ENCODE measurements at regions not wholly inside any gene's neighbourhood (a gene's known extent, or its start where the extent isn't known, plus 50 kb on each side); places are given as distances from the start of the nearest gene placed in this dataset.

GRCh38 chr20:52098186-52098585 lies 93.4 kb downstream of the ZFP64 start:
- H3K9me3 Mint-ChIP-seq: peaks cover 0 to 1% (median 0%) of the 10 kb centered on the region in 11 donors
- H3K4me3 ChIP-seq (ENCODE audit: low read length): no peak overlapping the region
- no peak for DNase-seq
- no peaks in the 10 kb centered on the region for H3K9me3 ChIP-seq (ENCODE audit: control insufficient read depth in 2 of 3, low read length in 3 of 3)
- ATAC-seq: no peak
- ChIA-PET CTCF (no interaction called here), POLR2A (no interaction called here)
- no peaks in the 10 kb centered on the region for H3K36me3 ChIP-seq (ENCODE audit: control insufficient read depth in 2 of 3, insufficient read depth in 3 of 3, low read length in 3 of 3)
- H3K27me3 Mint-ChIP-seq: peaks cover 0 to 19% (median 5%) of the 10 kb centered on the region in 5 donors
- H3K36me3 Mint-ChIP-seq: peaks cover 0 to 28% (median 8%) of the 10 kb centered on the region in 5 donors
- no peak overlapping the region for H3K27ac Mint-ChIP-seq
- no peak overlapping the region for H3K27ac ChIP-seq (ENCODE audit: low read depth, low read length)
- no peaks in the 10 kb centered on the region for H3K4me1 ChIP-seq (ENCODE audit: control insufficient read depth in 2 of 2, insufficient read depth in 2 of 2, low read length in 2 of 2)
- no peak overlapping the region for H3K4me3 Mint-ChIP-seq
- intact Hi-C loops (cut with micrococcal nuclease): no loop called here
- H3K4me1 Mint-ChIP-seq: peaks cover under 1 to 6% (median 5%) of the 10 kb centered on the region in 7 donors
- H3K27me3 ChIP-seq (ENCODE audit: control insufficient read depth in 2 of 2, insufficient read depth in 2 of 2, low read length in 2 of 2): no peaks in the 10 kb centered on the region

GRCh38 chr20:52096117-52096516 lies 95.5 kb downstream of the ZFP64 start:
- Histone ChIP-seq H3K4me3 (ENCODE audit: low read length) (no peak overlapping the region), H3K4me1 (ENCODE audit: control insufficient read depth in 2 of 2, insufficient read depth in 2 of 2, low read length in 2 of 2) (no peaks in the 10 kb centered on the region), H3K9me3 (ENCODE audit: control insufficient read depth in 2 of 3, low read length in 3 of 3) (no peaks in the 10 kb centered on the region), H3K27me3 (ENCODE audit: control insufficient read depth in 2 of 2, insufficient read depth in 2 of 2, low read length in 2 of 2) (no peaks in the 10 kb centered on the region), H3K36me3 (ENCODE audit: control insufficient read depth in 2 of 3, insufficient read depth in 3 of 3, low read length in 3 of 3) (no peaks in the 10 kb centered on the region), H3K27ac (ENCODE audit: low read depth, low read length) (no peak overlapping the region)
- POLR2A ChIA-PET: no interaction called here
- Mint-ChIP-seq H3K4me1 (no peaks in the 10 kb centered on the region), H3K27me3 (peaks cover 0 to 7% (median 0%) of the 10 kb centered on the region in 5 donors), H3K9me3 (no peaks in the 10 kb centered on the region), H3K36me3 (peaks cover 0 to 28% (median 8%) of the 10 kb centered on the region in 5 donors), H3K27ac (no peak overlapping the region), H3K4me3 (no peak overlapping the region)
- CTCF ChIA-PET: no interaction called here
- no peak for DNase-seq
- no peak for ATAC-seq
- intact Hi-C loops (cut with micrococcal nuclease): no loop called here

DNA sequence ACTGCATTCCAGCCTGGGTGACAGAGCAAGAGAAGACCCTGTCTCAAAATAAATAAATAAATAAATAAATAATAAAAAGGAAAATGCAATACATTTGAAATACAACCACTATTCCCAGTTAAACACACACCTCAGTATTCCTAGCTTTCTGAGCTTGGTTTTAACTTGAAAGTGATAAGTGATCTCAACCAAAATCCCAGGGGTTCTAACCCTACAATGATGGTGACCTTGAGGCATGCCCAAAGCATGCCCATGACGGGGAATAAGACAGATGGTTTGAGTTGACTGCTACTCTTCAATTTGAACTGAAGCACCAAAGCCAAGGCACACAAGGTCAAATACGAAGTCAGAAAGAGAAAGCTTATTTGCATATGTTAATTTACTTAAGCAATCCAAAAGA lies 96.9 kb downstream of the ZFP64 start:
- no peak overlapping the region for H3K27ac ChIP-seq (ENCODE audit: low read depth, low read length)
- no peak overlapping the region for H3K4me3 ChIP-seq (ENCODE audit: low read length)
- no peaks in the 10 kb centered on the region for H3K9me3 ChIP-seq (ENCODE audit: control insufficient read depth in 2 of 3, low read length in 3 of 3)
- H3K4me1 Mint-ChIP-seq: no peaks in the 10 kb centered on the region
- H3K27me3 Mint-ChIP-seq: peaks cover 0 to 5% (median 0%) of the 10 kb centered on the region in 5 donors
- ATAC-seq (no peak), DNase-seq (no peak)
- no peaks in the 10 kb centered on the region for H3K9me3 Mint-ChIP-seq
- H3K4me3 Mint-ChIP-seq: no peak overlapping the region
- intact Hi-C loops (cut with micrococcal nuclease): no loop called here
- no peaks in the 10 kb centered on the region for H3K36me3 ChIP-seq (ENCODE audit: control insufficient read depth in 2 of 3, insufficient read depth in 3 of 3, low read length in 3 of 3)
- peaks cover 0 to 35% (median 8%) of the 10 kb centered on the region in 5 donors for H3K36me3 Mint-ChIP-seq
- ChIA-PET CTCF (no interaction called here), POLR2A (no interaction called here)
- H3K4me1 ChIP-seq (ENCODE audit: control insufficient read depth in 2 of 2, insufficient read depth in 2 of 2, low read length in 2 of 2): no peaks in the 10 kb centered on the region
- H3K27ac Mint-ChIP-seq: no peak overlapping the region
- H3K27me3 ChIP-seq (ENCODE audit: control insufficient read depth in 2 of 2, insufficient read depth in 2 of 2, low read length in 2 of 2): no peaks in the 10 kb centered on the region

- ChIA-PET POLR2A (no interaction called here), CTCF (no interaction called here)
- H3K36me3 Mint-ChIP-seq: peaks cover 0 to 46% (median 15%) of the 10 kb centered on the region in 5 donors
- H3K4me1 Mint-ChIP-seq: no peaks in the 10 kb centered on the region
- ATAC-seq (no peak), DNase-seq (no peak)
- no peak overlapping the region for H3K27ac Mint-ChIP-seq
- no peaks in the 10 kb centered on the region for H3K27me3 Mint-ChIP-seq
- H3K27me3 ChIP-seq (ENCODE audit: control insufficient read depth in 2 of 2, insufficient read depth in 2 of 2, low read length in 2 of 2): no peaks in the 10 kb centered on the region
- H3K36me3 ChIP-seq (ENCODE audit: control insufficient read depth in 2 of 3, insufficient read depth in 3 of 3, low read length in 3 of 3): peaks cover 0 to 3% (median 0%) of the 10 kb centered on the region in 3 experiments
- no peak overlapping the region for H3K27ac ChIP-seq (ENCODE audit: low read depth, low read length)
- H3K9me3 Mint-ChIP-seq: peaks cover 0 to 3% (median 0%) of the 10 kb centered on the region in 11 donors
- no peak overlapping the region for H3K4me3 Mint-ChIP-seq
- intact Hi-C loops (cut with micrococcal nuclease): no loop called here
- H3K9me3 ChIP-seq (ENCODE audit: control insufficient read depth in 2 of 3, low read length in 3 of 3): no peaks in the 10 kb centered on the region
- H3K4me1 ChIP-seq (ENCODE audit: control insufficient read depth in 2 of 2, insufficient read depth in 2 of 2, low read length in 2 of 2): no peaks in the 10 kb centered on the region
- H3K4me3 ChIP-seq (ENCODE audit: low read length): no peak overlapping the region
Measured at GRCh38 chr20:52093575-52093974, 98.0 kb downstream of the ZFP64 start.

DNA sequence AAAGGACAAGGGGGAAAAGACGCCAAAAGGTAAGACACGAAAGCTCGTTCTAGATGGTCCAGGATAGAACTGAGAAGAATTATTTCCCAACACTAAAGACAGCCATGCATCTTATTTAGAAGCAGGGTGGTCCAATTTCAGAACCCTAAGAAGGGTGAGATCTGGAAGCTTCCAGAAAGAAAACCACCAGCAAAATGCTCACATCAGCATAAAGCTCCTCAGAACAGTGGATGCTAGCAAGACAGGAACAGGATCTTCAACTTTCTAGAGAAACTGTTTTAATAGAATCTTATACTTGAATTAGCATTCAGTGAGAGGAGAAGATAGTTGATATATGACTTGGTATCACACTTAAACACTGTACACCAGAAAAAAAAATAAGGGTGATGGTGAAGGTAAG lies 101.5 kb downstream of the ZFP64 start:
- no peak for ATAC-seq
- Histone ChIP-seq H3K4me3 (ENCODE audit: low read length) (no peak overlapping the region), H3K27me3 (ENCODE audit: control insufficient read depth in 2 of 2, insufficient read depth in 2 of 2, low read length in 2 of 2) (no peaks in the 10 kb centered on the region), H3K9me3 (ENCODE audit: control insufficient read depth in 2 of 3, low read length in 3 of 3) (peaks cover 0 to 12% (median 0%) of the 10 kb centered on the region in 3 experiments), H3K27ac (ENCODE audit: low read depth, low read length) (no peak overlapping the region), H3K36me3 (ENCODE audit: control insufficient read depth in 2 of 3, insufficient read depth in 3 of 3, low read length in 3 of 3) (peaks cover 0 to 25% (median 0%) of the 10 kb centered on the region in 3 experiments), H3K4me1 (ENCODE audit: control insufficient read depth in 2 of 2, insufficient read depth in 2 of 2, low read length in 2 of 2) (no peaks in the 10 kb centered on the region)
- peaks cover 15 to 58% (median 38%) of the 10 kb centered on the region in 5 donors for H3K36me3 Mint-ChIP-seq
- no peak for DNase-seq
- no peak overlapping the region for H3K27ac Mint-ChIP-seq
- CTCF ChIA-PET: no interaction called here
- no peaks in the 10 kb centered on the region for H3K27me3 Mint-ChIP-seq
- no peaks in the 10 kb centered on the region for H3K4me1 Mint-ChIP-seq
- intact Hi-C loops (cut with micrococcal nuclease): no loop called here
- POLR2A ChIA-PET: no interaction called here
- peaks cover 3 to 20% (median 9%) of the 10 kb centered on the region in 11 donors for H3K9me3 Mint-ChIP-seq
- H3K4me3 Mint-ChIP-seq: no peak overlapping the region

DNA sequence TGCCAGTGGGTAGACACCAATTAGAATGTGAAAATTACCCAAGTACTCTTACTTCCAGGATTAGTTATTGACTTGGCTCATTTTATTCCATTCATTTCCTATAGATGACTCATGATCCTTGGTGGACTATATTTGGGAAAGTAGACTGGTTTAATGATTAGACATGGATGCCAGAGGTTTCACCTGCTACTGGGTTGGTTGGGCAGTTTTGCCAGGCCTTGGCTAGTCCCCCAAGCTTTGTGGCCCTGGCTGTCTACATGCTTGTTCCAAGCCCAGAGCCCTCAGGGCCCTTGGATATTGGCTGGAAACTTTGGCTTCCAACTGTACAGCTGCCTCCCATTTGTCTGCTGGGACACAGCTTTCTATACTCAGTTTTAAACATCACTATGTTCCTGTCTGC lies 104.1 kb downstream of the ZFP64 start:
- Mint-ChIP-seq H3K9me3 (peaks cover 3 to 20% (median 9%) of the 10 kb centered on the region in 11 donors), H3K4me3 (no peak overlapping the region), H3K4me1 (peaks cover 0 to 11% (median 6%) of the 10 kb centered on the region in 7 donors), H3K36me3 (peaks cover 15 to 60% (median 46%) of the 10 kb centered on the region in 5 donors), H3K27ac (no peak overlapping the region), H3K27me3 (no peaks in the 10 kb centered on the region)
- Histone ChIP-seq H3K4me1 (ENCODE audit: control insufficient read depth in 2 of 2, insufficient read depth in 2 of 2, low read length in 2 of 2) (peaks cover 0 to 12% of the 10 kb centered on the region in 2 donors), H3K9me3 (ENCODE audit: control insufficient read depth in 2 of 3, low read length in 3 of 3) (peaks cover 0 to 12% (median 0%) of the 10 kb centered on the region in 3 experiments), H3K4me3 (ENCODE audit: low read length) (no peak overlapping the region), H3K27ac (ENCODE audit: low read depth, low read length) (no peak overlapping the region), H3K27me3 (ENCODE audit: control insufficient read depth in 2 of 2, insufficient read depth in 2 of 2, low read length in 2 of 2) (no peaks in the 10 kb centered on the region), H3K36me3 (ENCODE audit: control insufficient read depth in 2 of 3, insufficient read depth in 3 of 3, low read length in 3 of 3) (peaks cover 0 to 29% (median 0%) of the 10 kb centered on the region in 3 experiments)
- POLR2A ChIA-PET: no interaction called here
- ATAC-seq (no peak), DNase-seq (no peak)
- intact Hi-C loops (cut with micrococcal nuclease): no loop called here
- CTCF ChIA-PET: no interaction called here

DNA sequence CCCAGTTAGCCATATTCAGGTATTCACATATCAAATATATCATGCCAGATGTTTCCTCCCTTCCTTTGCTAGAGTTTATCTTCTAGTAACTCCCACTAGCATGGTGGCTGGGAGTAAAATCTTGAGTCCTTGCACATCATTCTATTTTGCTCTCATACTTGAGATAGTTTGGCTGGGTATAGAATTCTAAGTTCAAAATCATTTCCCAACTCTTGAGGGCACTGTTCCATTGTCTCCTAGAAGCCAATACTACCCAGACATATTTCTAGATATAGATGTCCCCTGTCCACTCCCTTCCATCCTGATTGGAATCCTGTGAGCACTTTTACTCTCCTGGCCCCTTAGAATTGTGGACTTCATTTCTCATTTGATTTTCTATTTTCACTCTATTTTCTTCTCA lies 104.7 kb downstream of the ZFP64 start:
- no peak for ATAC-seq
- peaks cover 0 to 12% (median 0%) of the 10 kb centered on the region in 3 experiments for H3K9me3 ChIP-seq (ENCODE audit: control insufficient read depth in 2 of 3, low read length in 3 of 3)
- H3K36me3 Mint-ChIP-seq: peaks cover 15 to 60% (median 46%) of the 10 kb centered on the region in 5 donors
- no peak overlapping the region for H3K4me3 ChIP-seq (ENCODE audit: low read length)
- H3K4me1 ChIP-seq (ENCODE audit: control insufficient read depth in 2 of 2, insufficient read depth in 2 of 2, low read length in 2 of 2): peaks cover 0 to 18% of the 10 kb centered on the region in 2 donors
- H3K27me3 ChIP-seq (ENCODE audit: control insufficient read depth in 2 of 2, insufficient read depth in 2 of 2, low read length in 2 of 2): no peaks in the 10 kb centered on the region
- peaks cover 0 to 16% (median 6%) of the 10 kb centered on the region in 7 donors for H3K4me1 Mint-ChIP-seq
- no peak overlapping the region for H3K4me3 Mint-ChIP-seq
- intact Hi-C loops (cut with micrococcal nuclease): no loop called here
- H3K27me3 Mint-ChIP-seq: no peaks in the 10 kb centered on the region
- ChIA-PET POLR2A (no interaction called here), CTCF (no interaction called here)
- DNase-seq: no peak
- H3K27ac ChIP-seq (ENCODE audit: low read depth, low read length): no peak overlapping the region
- peaks cover 0 to 29% (median 0%) of the 10 kb centered on the region in 3 experiments for H3K36me3 ChIP-seq (ENCODE audit: control insufficient read depth in 2 of 3, insufficient read depth in 3 of 3, low read length in 3 of 3)
- no peak overlapping the region for H3K27ac Mint-ChIP-seq
- peaks cover 3 to 20% (median 9%) of the 10 kb centered on the region in 11 donors for H3K9me3 Mint-ChIP-seq
